RPMI8226 (cell line): ENCODE measurements at regions not wholly inside any gene's neighbourhood (a gene's known extent, or its start where the extent isn't known, plus 50 kb on each side); places are given as distances from the start of the nearest gene placed in this dataset.
"Not testable (repeated sequence)": the region's sequence is repeated elsewhere in the genome, so short reads cannot be mapped to it uniquely, and the experiment has no call there.

Experiments used
- DNase-seq: peaks from one replicate; pipeline ENCODE4 v3.0.0-alpha.2; 2015

DNA sequence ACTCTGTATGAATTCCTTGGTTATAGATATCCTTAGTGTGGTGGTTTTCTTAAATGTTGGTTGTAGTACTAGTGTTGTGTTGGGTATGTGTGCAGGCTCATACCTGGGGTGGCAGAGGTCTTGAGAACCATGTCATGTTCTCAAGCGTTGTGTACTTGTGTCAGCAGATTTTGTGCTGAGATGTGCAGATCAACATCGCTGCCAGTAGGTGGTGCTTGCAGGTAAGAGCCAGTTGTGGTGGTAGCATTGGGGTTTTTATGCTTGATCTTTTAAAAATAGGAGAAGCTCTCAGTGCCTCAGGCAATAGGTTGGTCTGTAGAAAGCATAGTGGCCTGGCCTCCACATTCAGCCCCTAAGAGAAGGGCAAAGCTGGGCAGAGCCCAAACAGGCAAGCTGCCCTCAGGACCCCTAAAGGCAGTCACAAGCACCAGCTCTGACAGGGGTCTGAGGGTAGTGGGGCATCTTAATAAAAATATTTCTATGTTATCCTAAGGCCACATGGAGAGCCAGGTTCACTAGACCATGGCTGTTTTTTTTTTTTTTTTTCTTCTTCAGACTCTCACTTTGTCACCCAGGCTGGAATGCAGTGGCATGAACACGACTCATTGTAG, 164.0 kb downstream of the IL20RB start:
- DNase-seq, result peak; percentile 50

DNA sequence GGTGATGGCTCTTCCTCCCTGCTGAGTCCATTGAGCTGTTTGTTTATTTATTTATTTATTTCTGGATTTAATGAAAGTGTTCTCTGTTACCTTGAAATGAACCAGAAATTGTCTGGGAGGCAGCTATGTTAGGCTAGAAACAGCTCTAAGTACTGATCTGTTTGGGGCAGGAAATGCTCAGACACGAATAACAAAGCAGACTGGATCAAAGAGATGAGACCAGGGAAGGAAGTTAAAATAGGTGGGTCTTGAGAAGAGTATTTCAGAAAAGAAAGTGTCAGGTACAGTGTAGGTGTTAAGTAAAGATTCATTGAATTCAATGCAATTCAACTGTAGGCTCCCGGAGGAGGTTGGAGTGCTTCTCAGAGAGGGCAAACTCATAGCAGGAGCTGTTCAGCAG, 173.3 kb downstream of the IL20RB start:
- DNase-seq, result no peak

DNA sequence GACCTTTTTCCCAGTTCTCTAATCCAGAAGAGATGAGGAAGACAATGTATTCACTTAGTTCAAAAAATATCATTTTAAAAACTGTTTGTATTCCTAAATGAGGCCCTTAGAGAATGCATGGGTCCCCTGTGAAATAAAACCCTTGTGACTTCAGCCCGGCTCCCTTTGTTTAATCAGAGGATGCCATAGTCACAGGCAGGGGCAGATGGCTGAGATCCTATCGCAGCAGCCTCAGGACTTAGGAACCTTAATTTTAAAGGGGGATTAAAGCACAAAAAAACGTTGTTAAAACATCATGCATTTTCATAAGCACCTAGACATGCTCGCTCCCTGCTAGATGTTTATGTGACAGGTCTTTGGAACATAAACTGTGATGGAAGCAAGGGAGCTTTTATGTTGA, 176.6 kb downstream of the IL20RB start:
- DNase-seq, result no peak

DNA sequence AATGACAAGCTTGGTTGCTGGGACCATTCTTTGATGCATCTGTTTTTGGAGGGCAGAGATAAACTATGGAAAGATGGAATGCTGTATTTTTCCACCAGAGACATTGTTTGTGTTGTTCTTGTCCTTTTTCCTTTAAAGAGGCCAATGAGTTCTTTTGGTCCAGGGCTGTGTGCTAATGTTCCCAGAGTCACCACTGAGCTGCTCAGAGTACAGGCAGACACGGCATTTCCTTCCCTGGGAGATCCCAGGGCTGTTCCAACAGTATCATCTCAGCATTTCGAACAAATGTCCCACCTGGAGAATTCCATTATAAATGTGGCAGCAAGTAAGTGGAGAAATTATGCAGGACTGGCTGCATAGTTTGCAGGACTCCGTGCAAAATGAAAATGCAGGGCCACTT, 190.6 kb downstream of the IL20RB start:
- no peak for DNase-seq

DNA sequence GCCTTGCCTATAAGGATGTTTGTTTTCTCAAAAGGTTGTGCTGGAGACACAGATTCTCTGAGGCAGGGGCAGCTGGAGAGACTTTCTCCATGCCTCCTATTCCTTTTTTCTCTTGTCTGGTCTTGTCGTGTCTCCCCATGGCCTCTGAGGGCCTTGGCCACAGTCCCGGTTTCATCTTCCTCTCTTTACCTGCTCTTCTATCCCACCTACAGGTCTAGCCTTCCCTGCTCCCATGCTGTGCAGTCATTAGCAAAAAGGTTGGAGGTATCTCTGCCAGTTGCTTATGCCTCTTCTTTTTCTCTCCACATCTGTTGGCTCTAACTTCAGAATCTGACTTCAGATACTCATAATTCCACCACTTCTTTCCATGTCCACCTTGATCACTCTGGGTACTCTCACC, 191.1 kb downstream of the IL20RB start:
- no peak for DNase-seq

DNA sequence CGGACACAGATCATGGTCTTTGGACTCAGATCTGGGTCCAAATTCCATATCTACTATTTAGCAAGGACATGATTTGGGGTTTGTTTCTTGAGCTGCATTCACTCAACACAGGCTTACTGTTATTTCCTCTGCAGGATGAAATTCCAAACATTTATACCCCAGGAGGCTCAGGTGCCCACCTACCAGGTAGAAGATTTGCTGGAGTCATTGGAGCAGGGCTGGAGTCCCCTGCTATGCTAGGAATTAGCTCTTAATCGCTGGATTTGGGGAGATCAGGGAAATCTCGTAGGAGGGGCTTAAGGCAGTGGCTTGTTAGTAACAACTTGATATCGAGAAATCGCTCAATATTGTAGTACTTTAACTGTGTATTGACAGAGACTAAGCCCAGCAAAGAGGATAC, 193.0 kb downstream of the IL20RB start:
- no peak for DNase-seq

DNA sequence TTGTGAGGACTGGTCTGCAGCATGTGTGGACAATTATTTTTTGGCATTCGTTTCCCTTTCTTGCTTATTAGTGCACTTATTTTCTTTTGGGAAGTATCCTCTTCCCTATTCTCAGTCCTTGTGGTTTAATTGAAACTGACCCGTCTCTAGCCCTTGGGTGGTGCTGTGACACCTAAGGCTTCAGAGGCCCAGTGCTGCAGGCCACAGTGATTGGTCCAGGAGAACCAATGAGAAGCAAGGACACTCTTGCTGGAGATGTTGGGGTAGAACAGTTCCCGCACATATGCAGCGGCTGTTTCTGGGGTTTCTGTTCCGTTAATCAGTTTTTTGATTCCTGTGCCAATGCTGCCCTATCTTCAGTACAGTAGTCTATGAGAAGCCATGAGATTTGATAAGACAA, 195.3 kb downstream of the IL20RB start:
- not testable (repeated sequence) for DNase-seq

DNA sequence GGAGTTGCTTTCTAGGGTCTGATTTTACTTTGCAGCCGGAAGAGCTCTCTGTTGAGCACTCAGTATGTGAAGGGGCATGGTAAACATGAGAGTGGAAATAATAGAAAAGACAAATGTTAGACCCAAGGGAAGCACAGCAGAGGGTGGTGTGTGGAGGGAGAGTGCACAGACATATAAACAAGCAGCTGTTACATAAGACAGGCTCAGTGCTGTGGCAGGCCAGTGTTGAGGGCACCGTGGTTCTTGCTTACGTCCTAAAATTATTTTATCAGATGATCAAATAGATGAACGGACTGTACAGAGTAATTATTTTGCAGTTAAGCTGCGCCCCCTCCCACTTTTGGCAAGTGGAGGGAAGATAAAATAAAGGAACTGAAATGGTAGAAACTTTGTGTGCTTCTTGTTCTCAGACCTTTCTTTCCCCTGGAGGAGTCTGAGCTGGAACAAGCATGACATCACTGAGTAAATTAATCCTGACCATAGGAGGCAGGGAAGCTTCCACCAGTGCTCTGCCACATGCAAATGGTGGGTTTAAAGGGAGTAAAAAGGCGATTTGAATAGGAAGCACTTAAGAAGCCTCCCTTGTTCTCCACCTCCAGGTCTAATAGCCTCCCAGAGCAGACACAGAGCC, 205.6 kb downstream of the IL20RB start:
- no peak for DNase-seq

DNA sequence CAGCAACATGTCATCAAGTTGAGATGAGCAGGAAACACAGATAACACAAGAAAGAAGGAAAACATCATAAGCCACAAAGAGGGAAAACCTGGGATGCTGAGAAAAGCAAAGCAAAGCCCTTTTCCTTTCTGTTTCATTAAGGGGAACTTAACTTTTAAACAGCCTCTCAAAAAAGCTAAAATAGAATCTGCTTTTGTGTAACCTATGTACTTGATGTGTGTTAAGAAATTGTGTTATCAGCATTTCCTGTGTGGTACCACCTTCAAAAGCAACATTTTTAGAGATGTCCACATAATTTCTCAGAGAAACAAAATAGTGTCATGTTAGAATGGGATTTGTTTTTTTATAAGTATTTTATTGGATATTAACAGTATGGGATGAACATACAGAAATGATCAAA, 206.2 kb downstream of the IL20RB start:
- DNase-seq, result no peak

DNA sequence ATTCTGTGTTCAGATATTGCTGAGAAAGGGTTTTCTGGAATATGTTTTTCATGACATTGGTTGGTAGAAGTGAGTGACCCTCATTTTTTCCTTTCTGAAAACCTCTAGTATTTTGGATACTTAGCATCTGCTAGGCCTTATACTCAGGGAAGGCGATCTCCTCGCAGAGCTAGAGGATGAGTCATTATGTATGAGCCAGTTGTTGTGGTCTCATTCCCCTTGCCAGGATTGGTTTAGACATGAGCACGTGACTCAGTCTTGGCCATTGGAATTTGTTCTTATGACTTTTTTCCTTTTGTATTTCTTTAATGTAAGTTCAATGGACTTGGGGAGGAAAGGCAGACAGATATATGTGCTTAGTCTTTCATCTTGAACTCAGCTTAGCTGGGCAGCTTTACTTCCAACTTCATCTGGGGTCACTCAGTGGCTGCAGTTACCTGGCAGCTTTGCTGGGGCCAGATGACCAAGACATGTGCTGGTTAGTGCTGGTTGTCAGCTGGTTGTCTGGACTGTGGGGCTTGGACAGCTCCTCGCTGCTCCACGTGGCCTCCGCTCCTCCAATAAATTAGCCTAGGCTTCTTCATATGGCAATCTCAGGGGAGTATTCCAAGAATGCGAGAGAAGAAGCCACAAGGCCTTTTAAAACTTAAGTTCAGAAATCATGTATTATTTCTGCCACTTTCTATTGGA, 207.5 kb downstream of the IL20RB start:
- no peak for DNase-seq

DNA sequence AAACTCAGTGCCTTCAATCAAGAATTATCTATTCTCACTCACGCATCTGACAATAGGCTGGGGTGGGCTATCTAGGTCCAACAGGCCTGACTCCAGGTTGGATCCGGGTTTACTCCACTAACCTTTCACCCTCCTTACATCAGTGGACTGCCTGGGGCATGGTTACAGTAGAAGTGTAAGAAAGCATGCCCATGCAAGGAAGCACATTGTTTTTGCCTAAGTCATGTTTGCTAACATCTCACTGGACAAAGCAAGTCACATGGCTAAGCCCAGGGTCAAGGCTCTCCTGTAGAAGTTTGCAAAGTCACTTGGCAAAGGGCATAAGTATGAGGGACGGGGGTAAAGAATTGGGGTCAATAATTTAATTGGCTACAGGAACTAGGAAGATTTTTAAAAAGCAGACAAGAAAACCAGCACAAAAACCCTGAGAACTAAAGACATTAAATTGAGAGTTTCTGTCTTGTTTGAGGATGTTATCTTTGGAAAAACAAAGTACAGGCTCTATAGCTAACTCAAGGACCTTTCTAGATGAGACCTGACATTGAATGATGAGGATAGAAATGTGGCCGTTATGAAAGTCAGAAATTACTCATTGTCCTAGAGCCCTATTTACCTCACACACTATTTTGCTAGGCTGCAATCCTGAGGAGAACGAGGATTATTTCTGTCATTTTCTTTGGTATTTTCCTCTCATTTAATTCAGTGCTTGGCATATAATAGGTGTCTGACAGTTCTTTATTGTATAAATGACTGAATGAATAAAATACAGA, 214.2 kb downstream of the IL20RB start:
- DNase-seq, result no peak

DNA sequence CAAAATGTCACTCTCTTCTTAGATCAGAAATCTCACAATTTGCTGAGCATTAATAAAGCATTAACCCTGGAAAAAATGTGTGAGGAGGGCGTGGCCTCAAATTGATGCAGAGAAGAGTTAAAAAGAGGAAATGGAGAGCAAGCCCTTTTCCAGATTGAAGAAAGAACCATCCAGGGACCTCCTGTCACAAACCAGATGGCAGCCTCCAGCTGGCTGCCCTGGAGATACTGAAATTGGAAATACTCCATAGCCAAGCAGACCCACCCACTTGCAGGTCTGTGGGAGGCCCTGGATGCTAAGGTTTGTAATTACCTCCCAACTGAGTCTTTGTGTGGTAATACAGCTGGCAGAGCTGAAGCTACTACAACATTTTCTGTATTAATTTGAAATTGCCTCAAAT, 214.9 kb downstream of the IL20RB start:
- no peak for DNase-seq

DNA sequence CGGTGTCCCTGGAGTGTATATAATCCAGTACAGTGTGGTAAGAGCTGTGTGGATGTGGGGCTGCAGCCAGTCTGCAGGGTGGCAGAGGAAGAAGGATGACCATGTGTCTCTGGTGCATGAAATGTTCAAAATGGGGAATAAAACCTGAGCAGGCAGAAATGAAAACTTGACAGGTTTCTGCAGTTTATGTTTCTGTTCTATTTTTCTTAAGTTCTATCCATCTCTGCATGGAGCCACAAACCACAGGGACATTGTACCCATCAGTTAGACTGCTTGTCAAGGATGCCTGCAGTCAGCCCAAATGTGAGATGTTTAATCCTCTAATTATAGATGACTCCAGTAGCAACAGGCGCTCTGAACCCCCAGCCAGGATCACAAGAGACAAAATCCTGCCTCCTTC, 216.7 kb downstream of the IL20RB start:
- no peak for DNase-seq

DNA sequence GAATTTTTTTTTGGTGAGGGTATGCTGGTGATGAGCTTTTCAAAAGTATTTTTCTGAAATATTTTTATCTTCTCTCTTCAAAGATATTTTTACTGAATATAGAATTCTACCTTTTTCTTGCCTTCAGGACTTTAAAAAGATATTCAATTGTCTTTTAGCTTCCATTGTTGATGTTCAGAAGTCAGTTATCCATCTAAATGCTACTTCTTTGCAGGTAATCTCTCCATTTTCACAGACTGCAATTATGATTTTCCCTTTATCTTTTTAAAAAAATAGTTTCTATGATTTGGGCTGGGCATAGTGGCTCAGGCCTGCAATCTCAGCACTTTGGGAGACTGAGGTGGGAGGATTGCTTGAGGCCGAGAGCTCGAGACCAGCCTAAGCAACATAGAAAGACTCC, 222.4 kb downstream of the IL20RB start:
- DNase-seq, result no peak

DNA sequence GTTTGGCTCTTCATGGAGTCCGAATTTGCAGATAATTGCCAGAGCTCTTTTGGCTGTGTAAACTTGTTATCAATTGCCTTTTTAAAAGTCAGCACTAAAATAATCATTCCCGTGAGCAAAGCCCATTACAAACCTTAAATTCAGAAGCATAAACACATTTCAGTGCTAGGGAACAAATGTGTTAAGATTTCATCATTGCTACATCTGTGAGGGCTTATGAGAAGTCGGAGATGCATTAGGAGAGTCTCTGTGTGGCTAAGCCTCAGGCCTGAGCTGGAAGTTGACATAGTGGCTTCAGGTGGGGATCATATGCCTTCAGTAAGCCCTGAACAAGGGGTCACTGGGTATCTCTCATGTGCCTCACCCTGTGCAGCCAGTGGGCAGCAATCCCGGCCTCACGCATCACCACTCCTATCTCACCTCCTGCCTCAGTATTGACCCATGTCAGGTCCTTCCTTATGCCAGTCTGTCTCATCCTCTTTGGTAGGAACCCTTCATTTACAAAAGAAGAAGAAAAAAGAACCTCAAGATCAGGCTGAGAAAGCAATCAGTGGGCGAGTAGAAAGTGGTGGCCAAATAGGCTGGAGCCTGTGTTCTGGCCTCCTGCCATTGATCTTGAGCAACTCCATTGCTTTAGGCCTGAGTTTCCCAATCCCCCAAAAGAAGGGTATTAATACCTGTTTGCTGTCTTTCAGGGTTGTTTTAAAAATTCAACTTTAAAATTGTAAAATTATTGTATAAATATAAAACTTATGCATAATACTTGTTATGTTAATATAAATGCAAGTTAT, 233.5 kb downstream of the IL20RB start:
- no peak for DNase-seq

DNA sequence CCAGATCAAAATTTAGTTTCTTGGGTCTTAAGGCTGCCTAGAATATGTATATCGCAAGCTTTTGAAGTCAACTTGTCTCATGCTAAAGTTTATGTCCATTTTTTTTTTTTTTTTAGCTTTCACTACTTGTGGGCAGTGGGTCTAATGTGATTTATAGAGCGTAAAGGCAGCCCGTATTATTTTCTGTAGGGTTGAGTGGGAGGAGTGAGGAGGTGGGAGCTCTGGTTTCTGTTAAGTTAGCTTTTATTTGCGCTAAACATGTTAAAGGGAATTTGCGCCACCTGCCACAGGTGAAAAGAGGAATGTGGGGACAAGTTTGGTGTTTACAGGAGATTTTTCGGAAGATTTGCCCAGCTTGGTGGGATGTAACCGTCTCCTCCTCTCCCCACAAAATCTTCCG, 234.2 kb downstream of the IL20RB start:
- DNase-seq, result no peak

DNA sequence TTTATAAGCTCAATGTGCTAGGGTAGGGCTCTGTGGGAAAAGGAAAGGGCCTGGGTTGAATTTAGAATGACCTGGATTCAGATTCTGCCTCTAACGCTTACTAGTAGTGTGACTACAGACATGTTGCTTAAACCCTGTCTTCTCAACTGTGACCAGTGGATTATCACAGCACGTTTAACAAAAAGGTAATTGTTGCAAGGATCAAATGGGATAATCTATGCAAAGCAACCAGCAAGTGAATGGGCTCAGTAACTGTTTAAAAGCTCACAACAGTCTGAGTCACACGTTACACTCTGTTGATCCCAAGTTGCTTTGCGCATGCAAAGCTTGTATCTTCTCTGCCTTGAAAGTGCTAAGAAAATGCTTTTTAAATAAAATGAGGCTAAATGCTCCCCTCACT, 236.5 kb downstream of the IL20RB start:
- DNase-seq, result no peak

DNA sequence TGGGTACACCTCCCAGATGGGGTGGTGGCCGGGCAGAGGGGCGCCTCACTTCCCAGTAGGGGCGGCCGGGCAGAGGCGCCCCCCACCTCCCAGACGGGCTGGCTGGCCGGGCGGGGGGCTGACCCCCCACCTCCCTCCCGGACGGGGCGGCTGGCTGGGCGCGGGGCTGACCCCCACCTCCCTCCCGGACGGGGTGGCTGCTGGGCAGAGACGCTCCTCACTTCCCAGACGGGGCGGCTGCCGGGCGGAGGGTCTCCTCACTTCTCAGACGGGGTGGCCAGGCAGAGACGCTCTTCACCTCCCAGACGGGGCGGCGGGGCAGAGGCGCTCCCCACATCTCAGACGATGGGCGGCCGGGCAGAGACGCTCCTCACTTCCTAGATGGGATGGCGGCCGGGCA, 240.6 kb downstream of the IL20RB start:
- not testable (repeated sequence) for DNase-seq

DNA sequence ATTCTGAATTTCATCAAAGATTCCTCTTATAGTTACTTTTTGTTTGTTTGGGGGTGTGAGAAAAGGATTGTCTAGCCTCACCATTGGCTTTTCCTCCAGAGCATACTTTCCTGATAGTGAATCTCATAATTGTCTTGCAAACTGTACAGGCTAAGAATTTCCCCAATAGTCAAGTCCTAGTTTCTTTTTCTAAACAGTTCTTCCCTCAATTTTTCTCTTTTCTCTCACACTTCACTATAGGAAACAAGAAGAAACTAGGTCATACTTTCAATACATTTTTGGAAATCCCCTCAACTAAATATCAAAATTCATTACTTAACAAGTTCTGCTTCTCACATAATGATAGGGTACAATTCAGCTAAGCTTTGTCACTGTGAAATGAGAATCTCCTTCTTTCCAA, 241.9 kb downstream of the IL20RB start:
- no peak for DNase-seq

DNA sequence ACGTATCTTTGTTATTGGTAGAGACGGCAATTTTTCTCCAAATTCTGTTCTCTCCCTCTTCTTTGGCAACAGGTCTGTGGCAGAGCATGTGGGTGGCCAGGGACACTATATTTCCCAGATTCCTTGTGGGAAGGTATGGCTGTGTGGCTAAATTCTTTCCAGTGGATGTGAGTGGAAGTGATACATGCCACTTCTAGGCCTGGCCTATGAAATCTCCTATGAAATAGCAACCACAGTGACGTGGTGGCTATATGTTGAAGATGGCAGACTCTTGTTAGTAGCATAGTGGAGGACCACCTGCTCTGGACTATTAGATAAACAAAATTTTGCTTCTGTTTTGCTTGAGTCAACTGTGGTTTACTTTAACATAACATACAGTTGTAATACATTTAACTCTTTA, 243.3 kb downstream of the IL20RB start:
- DNase-seq, result no peak

DNA sequence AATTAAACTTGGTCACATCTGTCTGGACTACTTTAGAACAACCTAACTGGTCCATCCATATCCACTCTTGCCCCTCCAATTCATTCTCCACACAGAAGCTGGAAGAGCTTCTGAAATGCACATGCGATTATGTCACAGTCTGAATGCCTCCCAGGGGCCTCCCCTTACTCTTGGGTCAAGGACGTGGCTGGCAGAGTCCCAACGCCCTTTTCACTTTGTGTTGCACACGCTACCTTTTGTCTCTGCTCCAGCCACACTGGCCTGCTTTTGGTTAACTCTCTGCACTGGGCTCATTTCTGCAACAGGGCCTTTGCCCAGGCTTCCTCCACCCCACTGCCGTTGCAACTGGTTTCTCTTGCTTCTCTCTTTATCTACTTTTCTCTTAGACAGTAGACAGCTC, 245.2 kb downstream of the IL20RB start:
- no peak for DNase-seq

DNA sequence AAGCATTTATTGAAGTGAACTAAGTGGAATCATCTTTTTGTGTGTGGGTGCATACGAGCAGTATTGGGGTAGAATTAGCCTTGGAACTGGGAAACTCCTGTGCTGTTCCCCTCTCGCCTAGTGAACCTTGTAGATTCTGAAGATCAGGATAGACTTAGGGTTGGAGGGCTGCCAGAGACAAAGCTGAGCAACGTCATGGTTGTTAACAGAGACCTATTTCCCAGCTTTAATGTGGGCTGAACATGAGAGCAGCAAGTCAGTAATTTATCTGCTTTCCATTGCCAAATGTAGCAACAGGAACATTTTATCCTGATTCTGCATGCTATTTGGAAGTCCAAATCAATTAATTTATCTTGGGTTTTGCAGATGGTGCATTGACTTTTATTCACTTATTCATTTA, 246.6 kb downstream of the IL20RB start:
- DNase-seq, result no peak

DNA sequence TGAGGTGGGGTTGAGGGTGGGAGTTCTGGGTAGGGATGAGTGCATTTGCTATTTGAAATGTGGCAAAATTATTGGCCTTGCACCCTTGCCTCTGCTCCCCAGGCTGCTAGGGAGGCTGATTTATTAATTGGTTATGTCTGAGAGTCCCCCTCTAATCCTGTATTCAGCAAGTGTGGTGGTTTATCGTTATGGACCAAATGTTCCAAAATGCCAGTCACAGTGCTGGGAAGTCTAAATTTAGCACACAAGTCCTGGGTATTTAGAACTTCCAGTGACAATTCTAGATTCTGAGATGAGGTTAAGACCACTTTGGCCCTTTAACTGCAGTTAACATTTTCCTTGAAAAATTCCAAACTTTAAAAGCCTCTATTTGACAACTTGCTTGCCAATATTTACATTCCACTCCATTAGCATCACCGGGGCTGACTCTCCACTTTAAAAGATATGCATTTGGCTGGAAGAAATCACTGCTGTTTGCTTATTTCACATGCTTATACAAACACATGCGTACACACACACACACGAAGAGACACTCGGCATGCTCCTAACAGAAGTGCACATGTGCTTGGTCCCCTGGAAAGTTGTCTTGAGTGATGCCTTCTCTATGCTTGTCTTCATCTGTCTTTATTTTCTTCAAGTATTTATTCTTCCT, 247.7 kb downstream of the IL20RB start:
- DNase-seq, result no peak
